H1 (cell line): ENCODE measurements at regions not wholly inside any gene's neighbourhood (a gene's known extent, or its start where the extent isn't known, plus 50 kb on each side); places are given as distances from the start of the nearest gene placed in this dataset.

Source experiments
- BACH1 ChIP-seq: IDR thresholded peaks from 2 replicates; pipeline ENCODE4 v1.6.1; 2012; ENCODE audit warnings: low read length, improper control_type of control experiment
- CBX5 ChIP-seq: fragments of 300-800, 300-1000 bp; sonication (generic); IDR thresholded peaks from 2 replicates; pipeline ENCODE4 v1.7.1; 2016; ENCODE audit warnings: antibody characterized with exemption, low read length, low read depth
- CTBP2 ChIP-seq: IDR thresholded peaks from 2 replicates; pipeline ENCODE4 v1.7.0; 2011; ENCODE audit warnings: borderline replicate concordance, mild to moderate bottlenecking, moderate library complexity, mixed read lengths, low read length; ENCODE audit not compliant: insufficient read depth, insufficient read length
- EZH2 ChIP-seq: fragments of 200-600 bp; sonication (generic); IDR thresholded peaks from 2 replicates; pipeline ENCODE4 v1.7.1; 2012; ENCODE audit warnings: low read depth, mild to moderate bottlenecking, moderate library complexity, low read length, inconsistent platforms; ENCODE audit not compliant: severe bottlenecking
- GTF2F1 ChIP-seq: IDR thresholded peaks from 2 replicates; pipeline ENCODE4 v1.6.1; 2012; ENCODE audit warnings: low read depth, low read length, improper control_type of control experiment, borderline replicate concordance
- TAF7 ChIP-seq: optimal IDR thresholded peaks from 2 replicates; pipeline ENCODE3; 2011; ENCODE audit warnings: low read depth, mild to moderate bottlenecking, inconsistent platforms, low read length, moderate library complexity, borderline replicate concordance
- TBP ChIP-seq: IDR thresholded peaks from 2 replicates; pipeline ENCODE4 v1.6.1; 2011; ENCODE audit warnings: low read depth, low read length, improper control_type of control experiment
- YY1 ChIP-seq: IDR thresholded peaks from 2 replicates; pipeline ENCODE4 v1.6.1; 2011; ENCODE audit warnings: low read depth, mild to moderate bottlenecking, low read length
- TF ChIP-seq, protein P1 (sequence below): fragments of 300-600 bp; sonication (generic); IDR thresholded peaks from 2 replicates; pipeline ENCODE4 v1.7.1; 2012; ENCODE audit warnings: low read length, moderate library complexity, mild to moderate bottlenecking, inconsistent platforms; ENCODE audit not compliant: insufficient replicate concordance
- TF ChIP-seq, protein P2 (sequence below): IDR thresholded peaks from 2 replicates; pipeline ENCODE4 v1.6.1; 2011; ENCODE audit warnings: low read depth, mild to moderate bottlenecking, low read length; ENCODE audit not compliant: insufficient read depth

DNA sequence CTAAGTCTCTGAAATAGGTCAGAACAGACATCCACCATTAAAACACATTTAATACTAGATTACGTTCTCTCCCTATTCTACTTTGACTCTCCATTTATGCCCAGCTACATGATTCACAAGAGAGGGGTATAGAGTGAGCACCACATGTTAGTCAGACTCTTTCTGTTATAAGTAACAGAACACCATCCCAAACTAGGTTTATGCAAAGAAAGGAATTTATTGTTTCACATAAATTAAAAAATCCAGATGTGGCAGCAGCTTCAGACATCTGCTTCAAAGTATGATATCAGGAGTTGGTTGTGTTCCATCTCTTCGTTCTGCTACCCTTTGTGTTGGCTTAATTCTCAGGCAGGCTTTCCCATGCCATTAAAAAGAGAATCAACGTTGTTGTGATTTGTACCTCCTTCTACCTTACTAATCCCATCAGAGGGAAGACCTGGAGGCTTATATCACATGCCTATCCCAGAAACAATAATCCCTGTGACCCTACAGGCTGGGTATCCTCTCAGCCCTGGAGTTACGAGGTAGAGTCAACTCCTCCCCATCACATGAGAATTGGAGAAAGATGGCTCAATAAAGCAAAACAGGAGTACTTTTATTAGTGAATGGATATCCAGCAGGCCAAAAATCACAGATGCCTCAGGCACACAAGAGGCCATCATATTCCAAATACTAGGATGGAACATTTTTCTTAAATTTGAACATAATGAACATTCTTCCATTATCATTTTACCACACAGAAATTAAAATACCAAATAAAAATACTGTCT, 163.2 kb downstream of the SLC7A11 start (continued):
- TF ChIP-seq, protein P1, sequence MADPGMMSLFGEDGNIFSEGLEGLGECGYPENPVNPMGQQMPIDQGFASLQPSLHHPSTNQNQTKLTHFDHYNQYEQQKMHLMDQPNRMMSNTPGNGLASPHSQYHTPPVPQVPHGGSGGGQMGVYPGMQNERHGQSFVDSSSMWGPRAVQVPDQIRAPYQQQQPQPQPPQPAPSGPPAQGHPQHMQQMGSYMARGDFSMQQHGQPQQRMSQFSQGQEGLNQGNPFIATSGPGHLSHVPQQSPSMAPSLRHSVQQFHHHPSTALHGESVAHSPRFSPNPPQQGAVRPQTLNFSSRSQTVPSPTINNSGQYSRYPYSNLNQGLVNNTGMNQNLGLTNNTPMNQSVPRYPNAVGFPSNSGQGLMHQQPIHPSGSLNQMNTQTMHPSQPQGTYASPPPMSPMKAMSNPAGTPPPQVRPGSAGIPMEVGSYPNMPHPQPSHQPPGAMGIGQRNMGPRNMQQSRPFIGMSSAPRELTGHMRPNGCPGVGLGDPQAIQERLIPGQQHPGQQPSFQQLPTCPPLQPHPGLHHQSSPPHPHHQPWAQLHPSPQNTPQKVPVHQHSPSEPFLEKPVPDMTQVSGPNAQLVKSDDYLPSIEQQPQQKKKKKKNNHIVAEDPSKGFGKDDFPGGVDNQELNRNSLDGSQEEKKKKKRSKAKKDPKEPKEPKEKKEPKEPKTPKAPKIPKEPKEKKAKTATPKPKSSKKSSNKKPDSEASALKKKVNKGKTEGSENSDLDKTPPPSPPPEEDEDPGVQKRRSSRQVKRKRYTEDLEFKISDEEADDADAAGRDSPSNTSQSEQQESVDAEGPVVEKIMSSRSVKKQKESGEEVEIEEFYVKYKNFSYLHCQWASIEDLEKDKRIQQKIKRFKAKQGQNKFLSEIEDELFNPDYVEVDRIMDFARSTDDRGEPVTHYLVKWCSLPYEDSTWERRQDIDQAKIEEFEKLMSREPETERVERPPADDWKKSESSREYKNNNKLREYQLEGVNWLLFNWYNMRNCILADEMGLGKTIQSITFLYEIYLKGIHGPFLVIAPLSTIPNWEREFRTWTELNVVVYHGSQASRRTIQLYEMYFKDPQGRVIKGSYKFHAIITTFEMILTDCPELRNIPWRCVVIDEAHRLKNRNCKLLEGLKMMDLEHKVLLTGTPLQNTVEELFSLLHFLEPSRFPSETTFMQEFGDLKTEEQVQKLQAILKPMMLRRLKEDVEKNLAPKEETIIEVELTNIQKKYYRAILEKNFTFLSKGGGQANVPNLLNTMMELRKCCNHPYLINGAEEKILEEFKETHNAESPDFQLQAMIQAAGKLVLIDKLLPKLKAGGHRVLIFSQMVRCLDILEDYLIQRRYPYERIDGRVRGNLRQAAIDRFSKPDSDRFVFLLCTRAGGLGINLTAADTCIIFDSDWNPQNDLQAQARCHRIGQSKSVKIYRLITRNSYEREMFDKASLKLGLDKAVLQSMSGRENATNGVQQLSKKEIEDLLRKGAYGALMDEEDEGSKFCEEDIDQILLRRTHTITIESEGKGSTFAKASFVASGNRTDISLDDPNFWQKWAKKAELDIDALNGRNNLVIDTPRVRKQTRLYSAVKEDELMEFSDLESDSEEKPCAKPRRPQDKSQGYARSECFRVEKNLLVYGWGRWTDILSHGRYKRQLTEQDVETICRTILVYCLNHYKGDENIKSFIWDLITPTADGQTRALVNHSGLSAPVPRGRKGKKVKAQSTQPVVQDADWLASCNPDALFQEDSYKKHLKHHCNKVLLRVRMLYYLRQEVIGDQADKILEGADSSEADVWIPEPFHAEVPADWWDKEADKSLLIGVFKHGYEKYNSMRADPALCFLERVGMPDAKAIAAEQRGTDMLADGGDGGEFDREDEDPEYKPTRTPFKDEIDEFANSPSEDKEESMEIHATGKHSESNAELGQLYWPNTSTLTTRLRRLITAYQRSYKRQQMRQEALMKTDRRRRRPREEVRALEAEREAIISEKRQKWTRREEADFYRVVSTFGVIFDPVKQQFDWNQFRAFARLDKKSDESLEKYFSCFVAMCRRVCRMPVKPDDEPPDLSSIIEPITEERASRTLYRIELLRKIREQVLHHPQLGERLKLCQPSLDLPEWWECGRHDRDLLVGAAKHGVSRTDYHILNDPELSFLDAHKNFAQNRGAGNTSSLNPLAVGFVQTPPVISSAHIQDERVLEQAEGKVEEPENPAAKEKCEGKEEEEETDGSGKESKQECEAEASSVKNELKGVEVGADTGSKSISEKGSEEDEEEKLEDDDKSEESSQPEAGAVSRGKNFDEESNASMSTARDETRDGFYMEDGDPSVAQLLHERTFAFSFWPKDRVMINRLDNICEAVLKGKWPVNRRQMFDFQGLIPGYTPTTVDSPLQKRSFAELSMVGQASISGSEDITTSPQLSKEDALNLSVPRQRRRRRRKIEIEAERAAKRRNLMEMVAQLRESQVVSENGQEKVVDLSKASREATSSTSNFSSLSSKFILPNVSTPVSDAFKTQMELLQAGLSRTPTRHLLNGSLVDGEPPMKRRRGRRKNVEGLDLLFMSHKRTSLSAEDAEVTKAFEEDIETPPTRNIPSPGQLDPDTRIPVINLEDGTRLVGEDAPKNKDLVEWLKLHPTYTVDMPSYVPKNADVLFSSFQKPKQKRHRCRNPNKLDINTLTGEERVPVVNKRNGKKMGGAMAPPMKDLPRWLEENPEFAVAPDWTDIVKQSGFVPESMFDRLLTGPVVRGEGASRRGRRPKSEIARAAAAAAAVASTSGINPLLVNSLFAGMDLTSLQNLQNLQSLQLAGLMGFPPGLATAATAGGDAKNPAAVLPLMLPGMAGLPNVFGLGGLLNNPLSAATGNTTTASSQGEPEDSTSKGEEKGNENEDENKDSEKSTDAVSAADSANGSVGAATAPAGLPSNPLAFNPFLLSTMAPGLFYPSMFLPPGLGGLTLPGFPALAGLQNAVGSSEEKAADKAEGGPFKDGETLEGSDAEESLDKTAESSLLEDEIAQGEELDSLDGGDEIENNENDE: no peak
- no peak for TF ChIP-seq CTBP2
- no peak for TF ChIP-seq GTF2F1
- TF ChIP-seq BACH1: no peak
- no peak for TF ChIP-seq TAF7
- TF ChIP-seq YY1: no peak
- TF ChIP-seq, protein P2, sequence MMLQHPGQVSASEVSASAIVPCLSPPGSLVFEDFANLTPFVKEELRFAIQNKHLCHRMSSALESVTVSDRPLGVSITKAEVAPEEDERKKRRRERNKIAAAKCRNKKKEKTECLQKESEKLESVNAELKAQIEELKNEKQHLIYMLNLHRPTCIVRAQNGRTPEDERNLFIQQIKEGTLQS: no peak
- TF ChIP-seq EZH2: no peak
- no peak for TF ChIP-seq CBX5
- no peak for TF ChIP-seq TBP
